ENCODE measurements at regions not wholly inside any gene's neighbourhood (a gene's known extent, or its start where the extent isn't known, plus 50 kb on each side); places are given as distances from the start of the nearest gene placed in this dataset.

DNA sequence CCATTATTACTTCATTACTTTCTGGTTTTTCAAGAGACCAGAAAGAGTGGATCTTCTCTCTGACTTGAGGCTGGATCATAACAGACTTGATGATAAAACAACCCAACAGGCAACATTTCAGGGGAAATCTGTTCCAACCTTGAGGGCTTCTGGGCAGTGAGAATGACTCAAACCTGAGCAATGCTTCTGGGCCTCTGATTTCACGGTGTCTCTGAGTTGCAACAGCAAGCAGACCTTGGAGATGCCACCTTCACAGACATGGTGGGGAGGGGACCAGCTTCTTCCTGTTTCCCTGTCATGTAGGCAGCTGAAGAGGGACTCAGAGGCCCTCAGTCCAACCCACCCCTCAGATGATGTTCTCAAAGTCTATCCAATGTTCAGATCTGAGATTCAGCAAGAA, 104.0 kb downstream of the ABHD5 start:
- DNase-seq (ENCODE audit: low spot score), result no peak
- in situ Hi-C loops (cut with MboI; ENCODE audit: low pct_unique_long_range_greater_than_20kb, low sequenced_read_pairs, unreplicated experiment), result no loop called here
- TF ChIP-seq CTCF (IDR thresholded peaks at IDR 0.05; ENCODE audit: extremely low read depth, insufficient read depth, missing control alignments), result no peak

DNA sequence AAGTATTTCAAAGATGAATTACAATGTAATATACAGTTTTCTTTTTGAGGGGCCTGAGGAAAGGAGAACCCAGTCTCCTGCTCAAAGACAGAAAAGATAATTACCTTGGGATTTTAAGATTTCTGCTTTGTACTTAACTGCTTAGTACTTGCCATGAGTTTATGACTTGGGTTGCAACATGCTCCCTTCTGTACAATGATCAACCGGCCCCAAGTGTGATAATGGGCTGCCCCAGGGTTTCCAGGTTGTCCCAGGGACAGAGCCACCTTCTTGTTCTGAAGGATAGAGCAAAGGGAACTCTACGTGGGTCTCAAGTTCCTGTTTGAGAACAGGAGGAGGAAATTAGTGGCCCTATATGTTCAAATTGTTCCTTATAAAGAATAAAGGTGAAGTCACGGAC, 104.8 kb downstream of the ABHD5 start:
- no peak for TF ChIP-seq CTCF (IDR thresholded peaks at IDR 0.05; ENCODE audit: extremely low read depth, insufficient read depth, missing control alignments)
- in situ Hi-C loops (cut with MboI; ENCODE audit: low pct_unique_long_range_greater_than_20kb, low sequenced_read_pairs, unreplicated experiment), result no loop called here
- no peak for DNase-seq (ENCODE audit: low spot score)

GRCh38 chr3:43796041-43796596, 105.4 kb downstream of the ABHD5 start:
- TF ChIP-seq CTCF (IDR thresholded peaks at IDR 0.05; ENCODE audit: extremely low read depth, insufficient read depth, missing control alignments), result no peak
- in situ Hi-C loops (cut with MboI; ENCODE audit: low pct_unique_long_range_greater_than_20kb, low sequenced_read_pairs, unreplicated experiment), result no loop called here
- DNase-seq (ENCODE audit: low spot score), result no peak

DNA sequence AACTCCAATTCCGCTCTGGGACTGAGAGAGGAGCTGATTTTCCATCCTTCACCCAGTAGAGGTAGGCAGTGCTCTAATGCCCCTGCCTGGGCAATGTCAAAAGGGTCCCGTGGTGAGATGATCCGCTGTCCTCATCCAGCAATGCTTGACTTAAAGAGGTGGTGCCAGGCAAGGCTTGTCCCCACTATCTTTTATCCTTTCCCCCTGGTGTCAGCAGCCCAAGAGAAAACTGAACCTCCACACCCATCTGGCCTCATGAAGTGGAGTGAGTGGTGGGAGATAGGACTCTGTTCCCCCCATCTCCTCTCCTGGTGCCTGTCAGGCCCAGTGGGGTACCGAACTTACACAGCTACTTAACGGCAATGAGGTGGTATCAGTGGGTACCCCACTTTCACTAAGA, 107.1 kb downstream of the ABHD5 start:
- TF ChIP-seq CTCF (IDR thresholded peaks at IDR 0.05; ENCODE audit: extremely low read depth, insufficient read depth, missing control alignments), result no peak
- no peak for DNase-seq (ENCODE audit: low spot score)
- in situ Hi-C loops (cut with MboI; ENCODE audit: low pct_unique_long_range_greater_than_20kb, low sequenced_read_pairs, unreplicated experiment), result no loop called here

DNA sequence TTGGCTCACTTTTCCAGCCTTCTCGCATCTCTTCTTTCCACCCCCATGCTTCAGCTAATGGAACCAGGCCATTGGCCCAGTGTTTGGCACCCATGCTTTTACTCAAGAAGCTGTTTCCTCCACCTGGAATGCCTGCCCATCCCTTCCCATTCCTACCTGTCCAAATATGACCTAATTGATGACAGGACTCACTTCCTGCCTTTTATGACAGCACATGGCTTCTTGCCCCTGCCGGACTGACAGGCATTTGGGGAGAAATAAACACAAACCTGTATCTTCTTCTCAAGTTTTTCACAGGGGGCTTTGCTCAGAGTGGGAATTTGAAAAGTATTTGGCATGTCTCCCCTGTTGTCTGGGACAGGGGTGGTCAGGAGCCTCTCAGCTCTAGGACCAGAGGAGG, 120.1 kb downstream of the ABHD5 start:
- in situ Hi-C loops (cut with MboI; ENCODE audit: low pct_unique_long_range_greater_than_20kb, low sequenced_read_pairs, unreplicated experiment), result no loop called here
- TF ChIP-seq CTCF (IDR thresholded peaks at IDR 0.05; ENCODE audit: extremely low read depth, insufficient read depth, missing control alignments), result no peak
- no peak for DNase-seq (ENCODE audit: low spot score)

DNA sequence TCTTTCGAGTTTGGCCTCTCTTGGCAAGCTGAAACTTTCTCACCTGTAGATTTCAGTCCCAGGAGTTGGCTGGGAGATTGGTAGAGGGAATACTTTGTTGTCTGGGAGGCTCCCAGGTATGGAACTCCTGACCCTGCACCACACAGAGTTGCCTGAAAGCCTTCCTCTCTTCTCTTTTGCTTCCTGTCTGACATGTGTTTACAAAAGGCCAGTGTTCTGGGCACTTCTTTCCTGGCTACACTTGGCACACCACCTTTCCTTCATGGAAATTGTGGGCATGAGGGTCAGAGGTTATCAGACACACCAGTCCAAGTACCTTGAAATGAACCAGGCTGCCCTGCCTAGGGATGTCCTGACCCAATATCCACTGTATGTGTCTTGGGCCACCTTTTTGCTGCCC, 123.7 kb downstream of the ABHD5 start:
- DNase-seq (ENCODE audit: low spot score), result no peak
- no peak for TF ChIP-seq CTCF (IDR thresholded peaks at IDR 0.05; ENCODE audit: extremely low read depth, insufficient read depth, missing control alignments)
- in situ Hi-C loops (cut with MboI; ENCODE audit: low pct_unique_long_range_greater_than_20kb, low sequenced_read_pairs, unreplicated experiment), result no loop called here

- no peak for TF ChIP-seq CTCF (IDR thresholded peaks at IDR 0.05; ENCODE audit: extremely low read depth, insufficient read depth, missing control alignments)
- in situ Hi-C loops (cut with MboI; ENCODE audit: low pct_unique_long_range_greater_than_20kb, low sequenced_read_pairs, unreplicated experiment), result no loop called here
- DNase-seq (ENCODE audit: low spot score), result no peak
These were observed 125.6 kb downstream of the ABHD5 start for GRCh38 chr3:43816372-43816771.
